ENCODE measurements at regions not wholly inside any gene's neighbourhood (a gene's known extent, or its start where the extent isn't known, plus 50 kb on each side); places are given as distances from the start of the nearest gene placed in this dataset.
A peak's percentile ranks its signal among the peaks of the same experiment; 100 is the strongest.

- peaks cover 25% of the 10 kb centered on the region for H3K27me3 ChIP-seq
- H3K4me3 ChIP-seq (replicated peaks in 1 of 3) = no peak overlapping the region
- no peak overlapping the region for H3K27ac ChIP-seq
- H3K4me1 ChIP-seq = peaks cover 22 to 43% of the 10 kb centered on the region in 2 donors
- no peak for DNase-seq
- no peaks in the 10 kb centered on the region for H3K36me3 ChIP-seq
- TF ChIP-seq CTCF (IDR thresholded peaks at IDR 0.05) (no peak), POLR2A (IDR thresholded peaks at IDR 0.05) (no peak)
- WGBS, 2 donors = 91 to 97% methylated on average over 3 of the region's 3 CpGs
- no peaks in the 10 kb centered on the region for H3K9me3 ChIP-seq
- intact Hi-C loops (cut with DNase I) = no loop called here
These were observed 132.4 kb downstream of the TMEM174 start for GRCh38 chr5:73305386-73305785.

- WGBS, 2 donors = 80 to 92% methylated on average over 2 of the region's 2 CpGs
- no peak for TF ChIP-seq POLR2A (IDR thresholded peaks at IDR 0.05)
- TF ChIP-seq CTCF (IDR thresholded peaks at IDR 0.05) = no peak
- no peaks in the 10 kb centered on the region for H3K9me3 ChIP-seq
- peaks cover 22 to 50% of the 10 kb centered on the region in 2 donors for H3K4me1 ChIP-seq
- peaks cover 35% of the 10 kb centered on the region for H3K27me3 ChIP-seq
- intact Hi-C loops (cut with DNase I) = no loop called here
- no peaks in the 10 kb centered on the region for H3K36me3 ChIP-seq
- no peak overlapping the region for H3K27ac ChIP-seq
- no peak for DNase-seq
- no peak overlapping the region for H3K4me3 ChIP-seq (replicated peaks in 1 of 3)
These were observed 131.4 kb downstream of the TMEM174 start for GRCh38 chr5:73304381-73304780.

- TF ChIP-seq CTCF (IDR thresholded peaks at IDR 0.05) (no peak), POLR2A (IDR thresholded peaks at IDR 0.05) (no peak)
- Histone ChIP-seq H3K27me3 (peaks cover 42% of the 10 kb centered on the region), H3K27ac (no peak overlapping the region), H3K4me3 (replicated peaks in 1 of 3) (peak overlapping the region in 1 of 3 donors; percentile 23), H3K9me3 (no peaks in the 10 kb centered on the region), H3K36me3 (no peaks in the 10 kb centered on the region), H3K4me1 (peaks cover 24 to 54% of the 10 kb centered on the region in 2 donors)
- DNase-seq = peak; percentile 58 to 70
- intact Hi-C loops (cut with DNase I) = no loop called here
- 5 to 22% methylated on average over 6 to 26 of the region's 77 CpGs for WGBS, 2 donors
These were observed 130.4 kb downstream of the TMEM174 start for GRCh38 chr5:73303148-73304079.

GRCh38 chr5:73302797-73303147 lies 129.8 kb downstream of the TMEM174 start:
- TF ChIP-seq POLR2A (IDR thresholded peaks at IDR 0.05) (no peak), CTCF (IDR thresholded peaks at IDR 0.05) (no peak)
- no peak for DNase-seq
- H3K27me3 ChIP-seq = peaks cover 48% of the 10 kb centered on the region
- peak overlapping the region in 1 of 3 donors; percentile 23 for H3K4me3 ChIP-seq (replicated peaks in 1 of 3)
- peaks cover 25 to 54% of the 10 kb centered on the region in 2 donors for H3K4me1 ChIP-seq
- 10 to 19% methylated on average over 9 of the region's 9 CpGs for WGBS, 2 donors
- H3K27ac ChIP-seq = no peak overlapping the region
- no peaks in the 10 kb centered on the region for H3K9me3 ChIP-seq
- intact Hi-C loops (cut with DNase I) = no loop called here
- H3K36me3 ChIP-seq = no peaks in the 10 kb centered on the region

- Histone ChIP-seq H3K4me1 (peaks cover 21 to 44% of the 10 kb centered on the region in 2 donors), H3K36me3 (no peaks in the 10 kb centered on the region), H3K4me3 (replicated peaks in 1 of 3) (no peak overlapping the region), H3K27ac (no peak overlapping the region), H3K27me3 (peaks cover 62% of the 10 kb centered on the region), H3K9me3 (no peaks in the 10 kb centered on the region)
- DNase-seq = no peak
- no peak for TF ChIP-seq CTCF (IDR thresholded peaks at IDR 0.05)
- no peak for TF ChIP-seq POLR2A (IDR thresholded peaks at IDR 0.05)
- intact Hi-C loops (cut with DNase I) = no loop called here
- WGBS, 2 donors = 20 to 23% methylated on average over 20 to 22 of the region's 22 CpGs
These were observed 128.4 kb downstream of the TMEM174 start for GRCh38 chr5:73301208-73301901.
